ENCODE measurements at regions not wholly inside any gene's neighbourhood (a gene's known extent, or its start where the extent isn't known, plus 50 kb on each side); places are given as distances from the start of the nearest gene placed in this dataset.

DNA sequence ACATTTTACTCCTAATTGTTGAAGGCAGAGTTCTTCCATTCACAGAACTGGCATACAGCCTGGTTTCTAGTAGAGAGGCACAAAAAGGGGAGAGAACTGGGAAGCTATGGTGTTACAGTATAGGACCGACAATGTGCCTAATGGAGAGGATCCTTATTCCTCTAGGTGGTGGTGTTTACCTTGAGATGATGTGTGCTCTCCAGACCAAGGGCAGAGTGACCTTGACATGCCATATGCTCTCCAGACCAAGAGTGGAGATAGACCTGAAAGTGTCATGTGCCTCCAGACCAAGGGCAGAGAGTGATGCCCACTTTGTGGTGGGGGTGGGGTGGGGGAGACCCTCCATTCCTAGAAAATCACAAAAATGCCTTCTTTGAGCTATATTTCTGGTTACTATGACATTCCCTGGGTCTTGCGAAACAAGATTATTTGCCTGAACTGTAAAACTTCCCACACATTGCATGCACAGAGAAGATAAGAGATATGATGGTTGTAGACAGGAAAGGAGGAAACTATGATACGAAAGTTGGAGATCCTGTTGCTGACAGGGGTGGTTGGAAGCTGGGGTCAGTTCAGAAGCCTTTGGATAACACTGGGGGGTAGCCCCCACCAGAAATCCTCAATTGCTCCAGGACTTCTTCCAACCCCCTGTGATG is 119.7 kb downstream of the TEX13C start (continued):
- TF ChIP-seq GMEB1 (CRISPR knock-in tag; IDR thresholded peaks at IDR 0.05): no peak
- TF ChIP-seq PTRF (tag; IDR thresholded peaks at IDR 0.05): no peak
- no peak for TF ChIP-seq SIN3B (IDR thresholded peaks at IDR 0.05; ENCODE audit: low read depth)
- TF ChIP-seq HLTF (IDR thresholded peaks at IDR 0.05): 0 out of 2 replicates have a peak, but pooled peaks have one; percentile 18
- TF ChIP-seq JUN (IDR thresholded peaks at IDR 0.05; ENCODE audit: borderline replicate concordance, low read depth, low read length): no peak
- TF ChIP-seq JUN (CRISPR knock-in tag; IDR thresholded peaks at IDR 0.05; ENCODE audit: borderline replicate concordance): no peak
- TF ChIP-seq HMGXB4 (CRISPR knock-in tag; IDR thresholded peaks at IDR 0.05): no peak
- TF ChIP-seq ZNF146 (CRISPR knock-in tag; IDR thresholded peaks at IDR 0.05; ENCODE audit: unreplicated experiment): no peak
- TF ChIP-seq, protein P1, sequence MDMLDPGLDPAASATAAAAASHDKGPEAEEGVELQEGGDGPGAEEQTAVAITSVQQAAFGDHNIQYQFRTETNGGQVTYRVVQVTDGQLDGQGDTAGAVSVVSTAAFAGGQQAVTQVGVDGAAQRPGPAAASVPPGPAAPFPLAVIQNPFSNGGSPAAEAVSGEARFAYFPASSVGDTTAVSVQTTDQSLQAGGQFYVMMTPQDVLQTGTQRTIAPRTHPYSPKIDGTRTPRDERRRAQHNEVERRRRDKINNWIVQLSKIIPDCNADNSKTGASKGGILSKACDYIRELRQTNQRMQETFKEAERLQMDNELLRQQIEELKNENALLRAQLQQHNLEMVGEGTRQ (CRISPR knock-in tag; IDR thresholded peaks at IDR 0.05): no peak
- 0 out of 4 replicates have a peak, but pooled peaks of 1 of the 2 experiments have one; percentile 12 for TF ChIP-seq FOXK2 (conservative IDR thresholded peaks at IDR 0.05 in 1 of 2, IDR thresholded peaks at IDR 0.05 in 1 of 2; ENCODE audit: low read depth in 2 of 2)
- TF ChIP-seq ZFP1 (CRISPR knock-in tag; IDR thresholded peaks at IDR 0.05): no peak
- TF ChIP-seq ARHGAP35 (IDR thresholded peaks at IDR 0.05; ENCODE audit: partially characterized antibody): no peak
- no peak for TF ChIP-seq ZNF778 (CRISPR knock-in tag; IDR thresholded peaks at IDR 0.05)
- TF ChIP-seq, protein P2, sequence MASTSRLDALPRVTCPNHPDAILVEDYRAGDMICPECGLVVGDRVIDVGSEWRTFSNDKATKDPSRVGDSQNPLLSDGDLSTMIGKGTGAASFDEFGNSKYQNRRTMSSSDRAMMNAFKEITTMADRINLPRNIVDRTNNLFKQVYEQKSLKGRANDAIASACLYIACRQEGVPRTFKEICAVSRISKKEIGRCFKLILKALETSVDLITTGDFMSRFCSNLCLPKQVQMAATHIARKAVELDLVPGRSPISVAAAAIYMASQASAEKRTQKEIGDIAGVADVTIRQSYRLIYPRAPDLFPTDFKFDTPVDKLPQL (IDR thresholded peaks at IDR 0.05; ENCODE audit: extremely low read depth, insufficient read length): no peak
- TF ChIP-seq PHF20 (IDR thresholded peaks at IDR 0.05; ENCODE audit: partially characterized antibody): no peak
- TF ChIP-seq ZNF3 (CRISPR knock-in tag; IDR thresholded peaks at IDR 0.05): no peak
- TF ChIP-seq, protein P3, sequence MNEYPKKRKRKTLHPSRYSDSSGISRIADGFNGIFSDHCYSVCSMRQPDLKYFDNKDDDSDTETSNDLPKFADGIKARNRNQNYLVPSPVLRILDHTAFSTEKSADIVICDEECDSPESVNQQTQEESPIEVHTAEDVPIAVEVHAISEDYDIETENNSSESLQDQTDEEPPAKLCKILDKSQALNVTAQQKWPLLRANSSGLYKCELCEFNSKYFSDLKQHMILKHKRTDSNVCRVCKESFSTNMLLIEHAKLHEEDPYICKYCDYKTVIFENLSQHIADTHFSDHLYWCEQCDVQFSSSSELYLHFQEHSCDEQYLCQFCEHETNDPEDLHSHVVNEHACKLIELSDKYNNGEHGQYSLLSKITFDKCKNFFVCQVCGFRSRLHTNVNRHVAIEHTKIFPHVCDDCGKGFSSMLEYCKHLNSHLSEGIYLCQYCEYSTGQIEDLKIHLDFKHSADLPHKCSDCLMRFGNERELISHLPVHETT (CRISPR knock-in tag; conservative IDR thresholded peaks at IDR 0.05 in 1 of 2, IDR thresholded peaks at IDR 0.05 in 1 of 2): 0 out of 4 replicates have a peak, but pooled peaks of 1 of the 2 experiments have one; percentile 29
- TF ChIP-seq MAFF (IDR thresholded peaks at IDR 0.05; ENCODE audit: low read length): no peak
- TF ChIP-seq ELF2 (CRISPR knock-in tag; IDR thresholded peaks at IDR 0.05): no peak
- no peak for TF ChIP-seq FOXJ3 (CRISPR knock-in tag; IDR thresholded peaks at IDR 0.05)
- peak; percentile 94 for TF ChIP-seq CBFA2T3 (IDR thresholded peaks at IDR 0.05)
- TF ChIP-seq IRF9 (tag; IDR thresholded peaks at IDR 0.05): peak; percentile 47
